ENCODE measurements at regions not wholly inside any gene's neighbourhood (a gene's known extent, or its start where the extent isn't known, plus 50 kb on each side); places are given as distances from the start of the nearest gene placed in this dataset.

DNA sequence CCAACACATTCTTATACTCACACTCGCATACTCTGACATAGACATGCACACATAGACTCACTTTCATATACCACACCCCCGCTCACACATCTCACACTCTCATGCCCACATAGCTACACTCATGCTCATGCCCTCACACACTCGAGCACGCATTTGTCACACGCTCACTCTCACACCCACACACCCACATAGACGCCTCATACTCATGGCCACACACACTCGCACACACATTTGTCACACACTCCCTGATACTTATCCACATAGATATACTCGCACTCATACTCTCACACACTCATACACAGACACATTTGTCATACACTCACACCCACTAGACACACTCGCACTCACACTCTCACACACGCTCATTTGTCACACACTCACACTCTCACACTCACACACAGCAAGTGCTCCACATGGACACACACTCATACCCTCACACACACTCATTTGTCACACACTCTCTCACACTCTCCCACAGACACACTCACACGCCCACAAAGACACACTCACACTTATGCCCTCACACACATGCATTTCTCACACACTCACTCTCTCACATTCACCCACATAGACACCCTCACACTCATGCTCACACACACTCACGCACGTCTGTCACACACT lies 50.9 kb downstream of the TNP1 start:
- TF ChIP-seq, protein P1, sequence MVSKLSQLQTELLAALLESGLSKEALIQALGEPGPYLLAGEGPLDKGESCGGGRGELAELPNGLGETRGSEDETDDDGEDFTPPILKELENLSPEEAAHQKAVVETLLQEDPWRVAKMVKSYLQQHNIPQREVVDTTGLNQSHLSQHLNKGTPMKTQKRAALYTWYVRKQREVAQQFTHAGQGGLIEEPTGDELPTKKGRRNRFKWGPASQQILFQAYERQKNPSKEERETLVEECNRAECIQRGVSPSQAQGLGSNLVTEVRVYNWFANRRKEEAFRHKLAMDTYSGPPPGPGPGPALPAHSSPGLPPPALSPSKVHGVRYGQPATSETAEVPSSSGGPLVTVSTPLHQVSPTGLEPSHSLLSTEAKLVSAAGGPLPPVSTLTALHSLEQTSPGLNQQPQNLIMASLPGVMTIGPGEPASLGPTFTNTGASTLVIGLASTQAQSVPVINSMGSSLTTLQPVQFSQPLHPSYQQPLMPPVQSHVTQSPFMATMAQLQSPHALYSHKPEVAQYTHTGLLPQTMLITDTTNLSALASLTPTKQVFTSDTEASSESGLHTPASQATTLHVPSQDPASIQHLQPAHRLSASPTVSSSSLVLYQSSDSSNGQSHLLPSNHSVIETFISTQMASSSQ (IDR thresholded peaks at IDR 0.05; ENCODE audit: low read depth): no peak
- TF ChIP-seq, protein P1 (CRISPR knock-in tag; IDR thresholded peaks at IDR 0.05; ENCODE audit: borderline replicate concordance): no peak
- TF ChIP-seq RXRA (CRISPR knock-in tag; IDR thresholded peaks at IDR 0.05): no peak
- no peak for TF ChIP-seq CTCF (CRISPR knock-in tag; IDR thresholded peaks at IDR 0.05)
- TF ChIP-seq ZBTB7A (CRISPR knock-in tag; IDR thresholded peaks at IDR 0.05): no peak

Data from HepG2 (cell line).